OCI-LY3 (cell line): ENCODE measurements at regions not wholly inside any gene's neighbourhood (a gene's known extent, or its start where the extent isn't known, plus 50 kb on each side); places are given as distances from the start of the nearest gene placed in this dataset.
"Not testable (repeated sequence)": the region's sequence is repeated elsewhere in the genome, so short reads cannot be mapped to it uniquely, and the experiment has no call there.

ENCODE experiments used
- H2AFZ ChIP-seq: fragments of 200-600, 300-600 bp; shearing (Covaris generic); 2 replicates; pipeline ENCODE4 v1.6.0; 2014; ENCODE audit warnings: antibody characterized with exemption, low read depth, low read length
- H3K27ac ChIP-seq: fragments of 200-600, 300-600 bp; sonication (generic); 2 replicates; pipeline ENCODE4 v1.5.1; 2014; ENCODE audit warnings: mild to moderate bottlenecking, low read length, moderate library complexity, mixed read lengths
- H3K27me3 ChIP-seq: fragments of 200-600, 300-600 bp; sonication (generic); 2 replicates; pipeline ENCODE4 v1.6.1; 2014; ENCODE audit warnings: low read depth, low read length, mixed read lengths
- H3K36me3 ChIP-seq: fragments of 200-600, 300-600 bp; sonication (generic); replicated peaks from 2 replicates; pipeline ENCODE3; 2014; ENCODE audit warnings: low read depth, low read length, mixed read lengths
- H3K4me1 ChIP-seq: fragments of 300-600, 200-600 bp; sonication (generic); 2 replicates; pipeline ENCODE4 v1.6.1; 2014; ENCODE audit warnings: low read length, mixed read lengths
- H3K4me2 ChIP-seq: fragments of 200-600, 300-600 bp; sonication (generic); 2 replicates; pipeline ENCODE4 v1.6.1; 2014; ENCODE audit warnings: low read length, mixed read lengths
- H3K4me3 ChIP-seq: fragments of 300-600, 200-600 bp; sonication (generic); 2 replicates; pipeline ENCODE4 v1.5.1; 2014; ENCODE audit warnings: antibody characterized with exemption, mild to moderate bottlenecking, low read length, moderate library complexity
- H3K79me2 ChIP-seq: fragments of 300-600, 200-600 bp; shearing (Covaris generic); 2 replicates; pipeline ENCODE4 v1.6.1; 2014; ENCODE audit warnings: mild to moderate bottlenecking, low read length, mixed read lengths
- H3K9ac ChIP-seq: fragments of 300-600, 200-600 bp; shearing (Covaris generic); 2 replicates; pipeline ENCODE4 v1.6.0; 2014; ENCODE audit warnings: mild to moderate bottlenecking, low read length, moderate library complexity
- H3K9me3 ChIP-seq: fragments of 200-600, 300-600 bp; shearing (Covaris generic); 2 replicates; pipeline ENCODE4 v1.6.1; 2014; ENCODE audit warnings: low read length, mixed read lengths; ENCODE audit not compliant: insufficient read depth
- H4K20me1 ChIP-seq: fragments of 200-600, 300-600 bp; sonication (generic); 2 replicates; pipeline ENCODE4 v1.6.1; 2016; ENCODE audit warnings: low read length, mixed read lengths; ENCODE audit not compliant: insufficient read depth
- CTCF ChIP-seq: fragments of 200-600, 300-600 bp; sonication (generic); IDR thresholded peaks from 2 replicates; pipeline ENCODE4 v1.5.1; 2014; ENCODE audit warnings: antibody characterized with exemption, low read length, low read depth
- EZH2phosphoT487 ChIP-seq: fragments of 200-600 bp; shearing (Covaris generic); IDR thresholded peaks from 2 replicates; pipeline ENCODE4 v1.6.1; 2018; ENCODE audit warnings: antibody characterized with exemption, mixed run types, low read depth

GRCh38 chr12:87198181-87198580, 831.0 kb downstream of the C12orf50 start:
- Histone ChIP-seq H3K4me1 (no peaks in the 10 kb centered on the region), H4K20me1 (no peaks in the 10 kb centered on the region), H3K4me2 (no peak overlapping the region), H3K27ac (no peak overlapping the region), H3K79me2 (no peaks in the 10 kb centered on the region), H3K9me3 (no peaks in the 10 kb centered on the region), H3K27me3 (no peaks in the 10 kb centered on the region), H3K4me3 (no peak overlapping the region), H3K9ac (no peak overlapping the region), H2AFZ (no peak overlapping the region), H3K36me3 (no peaks in the 10 kb centered on the region)
- no peak for TF ChIP-seq EZH2phosphoT487
- no peak for TF ChIP-seq CTCF

- H3K27ac ChIP-seq: no peak overlapping the region
- TF ChIP-seq EZH2phosphoT487: no peak
- no peak for TF ChIP-seq CTCF
- H3K4me3 ChIP-seq: no peak overlapping the region
Measured at GRCh38 chr12:87196321-87196720, 832.9 kb downstream of the C12orf50 start.

DNA sequence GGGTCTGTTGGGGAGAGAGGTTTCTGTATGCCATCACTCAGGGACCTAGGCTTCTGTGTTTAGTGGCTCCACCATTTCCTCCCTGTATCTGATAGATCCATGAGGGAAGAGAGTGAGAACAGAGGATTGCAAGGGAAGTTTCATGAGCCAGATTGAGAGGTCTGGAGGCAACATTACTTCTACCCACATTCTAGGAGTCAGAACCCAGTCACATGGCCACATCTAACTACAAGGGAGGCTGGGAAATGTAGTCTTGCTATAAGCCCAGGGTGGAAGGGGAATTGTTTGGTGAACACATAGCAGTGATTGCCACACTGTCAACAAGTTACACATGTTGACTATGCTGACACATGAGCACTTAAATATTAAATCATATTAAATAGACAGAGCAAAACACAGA, 834.8 kb downstream of the C12orf50 start:
- H3K4me1 ChIP-seq, H3K4me2 ChIP-seq, H3K9me3 ChIP-seq, H3K27me3 ChIP-seq, H2AFZ ChIP-seq, H3K9ac ChIP-seq, H3K27ac ChIP-seq, H3K79me2 ChIP-seq, H3K36me3 ChIP-seq, H4K20me1 ChIP-seq, H3K4me3 ChIP-seq: not testable (repeated sequence)

More at GRCh38 chr12:87196321-87196720, 832.9 kb downstream of the C12orf50 start:
- no peaks in the 10 kb centered on the region for H3K27me3 ChIP-seq
- no peaks in the 10 kb centered on the region for H3K36me3 ChIP-seq
- no peaks in the 10 kb centered on the region for H3K9me3 ChIP-seq
- no peaks in the 10 kb centered on the region for H3K4me1 ChIP-seq
- H3K9ac ChIP-seq: no peak overlapping the region
- H4K20me1 ChIP-seq: no peaks in the 10 kb centered on the region
- H3K4me2 ChIP-seq: no peak overlapping the region
- H2AFZ ChIP-seq: no peak overlapping the region
- H3K79me2 ChIP-seq: no peaks in the 10 kb centered on the region

GRCh38 chr12:87185367-87185766, 843.8 kb downstream of the C12orf50 start:
- Histone ChIP-seq H3K36me3 (no peaks in the 10 kb centered on the region), H2AFZ (no peak overlapping the region), H3K9me3 (no peaks in the 10 kb centered on the region), H3K9ac (no peak overlapping the region), H3K27me3 (no peaks in the 10 kb centered on the region), H4K20me1 (no peaks in the 10 kb centered on the region), H3K4me2 (no peak overlapping the region), H3K27ac (no peak overlapping the region), H3K79me2 (no peaks in the 10 kb centered on the region), H3K4me1 (no peaks in the 10 kb centered on the region), H3K4me3 (no peak overlapping the region)
- TF ChIP-seq CTCF (no peak), EZH2phosphoT487 (no peak)

- Histone ChIP-seq H2AFZ (no peak overlapping the region), H3K36me3 (no peaks in the 10 kb centered on the region), H3K9me3 (no peaks in the 10 kb centered on the region), H3K9ac (no peak overlapping the region), H3K4me3 (no peak overlapping the region), H3K4me2 (no peak overlapping the region), H3K27ac (no peak overlapping the region), H3K79me2 (no peaks in the 10 kb centered on the region), H3K4me1 (no peaks in the 10 kb centered on the region), H4K20me1 (no peaks in the 10 kb centered on the region), H3K27me3 (no peaks in the 10 kb centered on the region)
- no peak for TF ChIP-seq CTCF
- TF ChIP-seq EZH2phosphoT487: no peak
Measured at GRCh38 chr12:87182696-87183233, 846.4 kb downstream of the C12orf50 start.
